Endodermal cell (in vitro differentiated cells): ENCODE measurements at regions not wholly inside any gene's neighbourhood (a gene's known extent, or its start where the extent isn't known, plus 50 kb on each side); places are given as distances from the start of the nearest gene placed in this dataset.

Experiments
- DNase-seq: peaks from one replicate; pipeline ENCODE4 v3.0.0-alpha.2; 2017
- H3K27ac ChIP-seq: 2 replicates; pipeline ENCODE4 v1.5.1; 2013; ENCODE audit warnings: mild to moderate bottlenecking, low read depth, low read length, moderate library complexity
- H3K27me3 ChIP-seq: 2 replicates; pipeline ENCODE4 v1.6.1; 2013; ENCODE audit warnings: mild to moderate bottlenecking, low read length, moderate library complexity; ENCODE audit not compliant: insufficient read depth, control insufficient read depth, poor library complexity, severe bottlenecking
- H3K36me3 ChIP-seq: 2 replicates; pipeline ENCODE4 v1.7.0; 2013; ENCODE audit warnings: mild to moderate bottlenecking, low read length, moderate library complexity; ENCODE audit not compliant: control insufficient read depth, insufficient read depth
- H3K4me1 ChIP-seq: one replicate; pipeline ENCODE4 v1.7.0; 2013; ENCODE audit warnings: low read length; ENCODE audit not compliant: control insufficient read depth, insufficient read depth
- H3K4me3 ChIP-seq: 2 replicates; pipeline ENCODE4 v1.5.1; 2013; ENCODE audit warnings: mild to moderate bottlenecking, low read length, moderate library complexity
- H3K9ac ChIP-seq: 2 replicates; pipeline ENCODE4 v1.6.1; 2013; ENCODE audit warnings: mild to moderate bottlenecking, low read length, moderate library complexity; ENCODE audit not compliant: poor library complexity, severe bottlenecking; ENCODE audit errors: extremely low read depth
- H3K9me3 ChIP-seq: 2 replicates; pipeline ENCODE4 v1.6.1; 2013; ENCODE audit warnings: mild to moderate bottlenecking, low read length, moderate library complexity; ENCODE audit not compliant: control insufficient read depth
- H3K27ac Mint-ChIP-seq: 2 replicates; pipeline ENCODE4 v1.8.0; 2020; ENCODE audit warnings: mixed read lengths
- H3K27me3 Mint-ChIP-seq: 2 replicates; pipeline ENCODE4 v1.8.0; 2021; ENCODE audit warnings: mild to moderate bottlenecking, mixed read lengths; ENCODE audit not compliant: insufficient read depth
- H3K36me3 Mint-ChIP-seq: 2 replicates; pipeline ENCODE4 v1.8.0; 2020; ENCODE audit warnings: low read depth, mixed read lengths
- H3K4me1 Mint-ChIP-seq: 2 replicates; pipeline ENCODE4 v1.8.0; 2020; ENCODE audit warnings: mixed read lengths
- H3K4me3 Mint-ChIP-seq: 2 replicates; pipeline ENCODE4 v1.8.0; 2020; ENCODE audit warnings: mild to moderate bottlenecking, moderate library complexity, mixed read lengths
- H3K9me3 Mint-ChIP-seq: 2 replicates; pipeline ENCODE4 v1.8.0; 2020; ENCODE audit warnings: mild to moderate bottlenecking, mixed read lengths
- WGBS, 2 experiments: methylation state at CpG; one replicate each; pipeline versions ENCODE4 v1.1.5 to v1.1.7; 2013; ENCODE audit warnings: missing lambda C conversion rate in 2 of 2, mixed read lengths in 1 of 2; ENCODE audit not compliant: insufficient coverage in 1 of 2, insufficient read length in 1 of 2; 5-methylcytosine and 5-hydroxymethylcytosine counted together
- TF ChIP-seq, protein P1 (sequence below): fragments of 200-600 bp; sonication (generic); conservative IDR thresholded peaks from 2 replicates; pipeline ENCODE4 v1.5.0; 2021; ENCODE audit warnings: antibody characterized with exemption, mild to moderate bottlenecking

DNA sequence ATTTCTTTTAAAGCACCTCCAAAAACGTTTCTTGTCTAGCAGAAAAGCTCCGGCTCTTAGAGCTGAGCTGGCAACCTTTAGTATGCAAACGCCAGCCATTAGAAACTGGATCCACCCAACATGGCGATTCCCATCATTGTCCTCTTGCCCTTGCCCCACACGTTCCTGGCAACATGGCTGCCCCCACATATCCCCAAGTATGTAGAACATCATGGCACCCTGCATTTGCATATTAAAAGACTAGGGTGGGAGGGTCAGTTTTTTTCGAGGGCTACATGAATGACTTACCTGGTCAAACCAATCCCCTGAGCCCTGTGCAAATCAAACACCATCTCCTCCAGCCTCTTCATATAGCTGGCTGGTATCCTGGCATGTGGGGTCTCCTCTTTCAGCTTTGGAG is 82.2 kb upstream of the HELT start:
- WGBS, 2 experiments = 73 to 84% methylated on average over 4 to 6 of the region's 6 CpGs
- Histone ChIP-seq H3K27me3 (no peaks in the 10 kb centered on the region), H3K4me3 (no peak overlapping the region), H3K36me3 (no peaks in the 10 kb centered on the region), H3K4me1 (no peaks in the 10 kb centered on the region), H3K9me3 (no peaks in the 10 kb centered on the region), H3K9ac (no peak overlapping the region), H3K27ac (no peak overlapping the region)
- Mint-ChIP-seq H3K27me3 (no peaks in the 10 kb centered on the region), H3K4me1 (peaks cover 6% of the 10 kb centered on the region), H3K9me3 (peaks cover 7% of the 10 kb centered on the region), H3K27ac (no peak overlapping the region), H3K4me3 (no peak overlapping the region), H3K36me3 (no peaks in the 10 kb centered on the region)
- TF ChIP-seq, protein P1, sequence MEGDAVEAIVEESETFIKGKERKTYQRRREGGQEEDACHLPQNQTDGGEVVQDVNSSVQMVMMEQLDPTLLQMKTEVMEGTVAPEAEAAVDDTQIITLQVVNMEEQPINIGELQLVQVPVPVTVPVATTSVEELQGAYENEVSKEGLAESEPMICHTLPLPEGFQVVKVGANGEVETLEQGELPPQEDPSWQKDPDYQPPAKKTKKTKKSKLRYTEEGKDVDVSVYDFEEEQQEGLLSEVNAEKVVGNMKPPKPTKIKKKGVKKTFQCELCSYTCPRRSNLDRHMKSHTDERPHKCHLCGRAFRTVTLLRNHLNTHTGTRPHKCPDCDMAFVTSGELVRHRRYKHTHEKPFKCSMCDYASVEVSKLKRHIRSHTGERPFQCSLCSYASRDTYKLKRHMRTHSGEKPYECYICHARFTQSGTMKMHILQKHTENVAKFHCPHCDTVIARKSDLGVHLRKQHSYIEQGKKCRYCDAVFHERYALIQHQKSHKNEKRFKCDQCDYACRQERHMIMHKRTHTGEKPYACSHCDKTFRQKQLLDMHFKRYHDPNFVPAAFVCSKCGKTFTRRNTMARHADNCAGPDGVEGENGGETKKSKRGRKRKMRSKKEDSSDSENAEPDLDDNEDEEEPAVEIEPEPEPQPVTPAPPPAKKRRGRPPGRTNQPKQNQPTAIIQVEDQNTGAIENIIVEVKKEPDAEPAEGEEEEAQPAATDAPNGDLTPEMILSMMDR = no peak
- DNase-seq = no peak

DNA sequence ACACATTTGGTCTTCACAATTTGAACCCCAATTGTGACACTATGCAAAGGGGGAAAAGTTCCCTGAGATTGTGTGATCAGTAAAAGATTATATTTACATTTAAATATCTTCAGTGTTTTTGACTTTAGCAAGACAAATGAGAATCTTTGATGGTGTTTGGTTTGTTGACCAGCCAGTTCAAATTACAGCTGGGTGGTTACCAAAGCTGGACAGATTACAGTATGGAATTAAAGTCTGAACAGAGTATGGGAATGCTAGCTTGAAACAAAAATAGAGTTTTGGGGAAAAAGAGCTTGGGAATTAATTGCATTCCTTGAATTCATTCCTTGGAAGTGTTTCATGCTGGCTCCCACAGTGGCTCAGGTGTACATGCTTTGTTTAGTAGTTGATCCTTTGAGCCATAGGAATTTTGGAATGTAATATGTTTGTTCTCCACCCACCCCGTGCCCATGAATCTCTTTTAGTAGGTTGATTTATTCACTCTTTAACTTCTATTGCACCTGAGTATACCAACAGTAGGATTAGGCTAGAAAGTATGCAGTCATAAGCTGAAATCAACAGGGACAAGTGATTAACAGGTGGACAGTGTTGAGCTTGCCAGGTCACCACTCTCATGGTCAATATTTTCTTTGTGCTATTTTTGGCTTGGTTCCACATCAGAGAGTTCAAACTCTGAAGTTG is 81.1 kb upstream of the HELT start:
- Histone ChIP-seq H3K36me3 (no peaks in the 10 kb centered on the region), H3K4me1 (no peaks in the 10 kb centered on the region), H3K9ac (no peak overlapping the region), H3K27ac (no peak overlapping the region), H3K27me3 (no peaks in the 10 kb centered on the region), H3K4me3 (no peak overlapping the region), H3K9me3 (no peaks in the 10 kb centered on the region)
- Mint-ChIP-seq H3K9me3 (peaks cover 7% of the 10 kb centered on the region), H3K4me1 (peaks cover 6% of the 10 kb centered on the region), H3K4me3 (no peak overlapping the region), H3K27ac (no peak overlapping the region), H3K27me3 (no peaks in the 10 kb centered on the region), H3K36me3 (no peaks in the 10 kb centered on the region)
- no peak for DNase-seq
- WGBS, 2 experiments = 90% methylated on average over 1 of the region's 1 CpG; no CpG with 5 or more reads in 1 of the 2 experiments
- TF ChIP-seq, protein P1 = no peak

DNA sequence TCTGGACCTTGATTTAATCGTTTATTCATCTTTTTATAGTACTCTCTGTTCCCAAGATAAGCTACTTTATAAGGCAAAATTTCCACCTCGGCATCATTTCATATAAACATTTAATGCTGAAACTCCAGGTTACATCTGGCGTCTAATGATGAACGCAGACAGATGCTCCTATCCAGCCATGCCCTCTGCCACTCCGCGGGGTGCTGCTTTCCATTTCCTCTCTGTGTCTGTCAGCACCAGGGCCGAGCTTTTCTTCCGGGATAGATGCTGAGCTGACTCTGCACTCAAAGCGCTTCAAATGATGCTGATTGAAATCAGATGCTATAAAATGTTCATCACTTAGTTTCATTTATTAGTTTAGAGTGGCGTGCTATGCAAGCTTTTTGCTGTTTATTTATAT is 80.5 kb upstream of the HELT start:
- Mint-ChIP-seq H3K4me1 (no peaks in the 10 kb centered on the region), H3K27ac (no peak overlapping the region), H3K27me3 (no peaks in the 10 kb centered on the region), H3K4me3 (no peak overlapping the region), H3K9me3 (peaks cover 7% of the 10 kb centered on the region), H3K36me3 (no peaks in the 10 kb centered on the region)
- Histone ChIP-seq H3K27me3 (no peaks in the 10 kb centered on the region), H3K9me3 (no peaks in the 10 kb centered on the region), H3K27ac (no peak overlapping the region), H3K4me3 (no peak overlapping the region), H3K36me3 (no peaks in the 10 kb centered on the region), H3K9ac (no peak overlapping the region), H3K4me1 (no peaks in the 10 kb centered on the region)
- WGBS, 2 experiments = 52 to 71% methylated on average over 9 to 10 of the region's 10 CpGs
- no peak for DNase-seq
- TF ChIP-seq, protein P1 = no peak
